DMS79 (cell line): ENCODE measurements at regions not wholly inside any gene's neighbourhood (a gene's known extent, or its start where the extent isn't known, plus 50 kb on each side); places are given as distances from the start of the nearest gene placed in this dataset.
A peak's percentile ranks its signal among the peaks of the same experiment; 100 is the strongest.
"Not testable (repeated sequence)": the region's sequence is repeated elsewhere in the genome, so short reads cannot be mapped to it uniquely, and the experiment has no call there.

Experiments
- DNase-seq: peaks from one replicate; lab custom pipeline; 2025; lab: John Stamatoyannopoulos, UW

DNA sequence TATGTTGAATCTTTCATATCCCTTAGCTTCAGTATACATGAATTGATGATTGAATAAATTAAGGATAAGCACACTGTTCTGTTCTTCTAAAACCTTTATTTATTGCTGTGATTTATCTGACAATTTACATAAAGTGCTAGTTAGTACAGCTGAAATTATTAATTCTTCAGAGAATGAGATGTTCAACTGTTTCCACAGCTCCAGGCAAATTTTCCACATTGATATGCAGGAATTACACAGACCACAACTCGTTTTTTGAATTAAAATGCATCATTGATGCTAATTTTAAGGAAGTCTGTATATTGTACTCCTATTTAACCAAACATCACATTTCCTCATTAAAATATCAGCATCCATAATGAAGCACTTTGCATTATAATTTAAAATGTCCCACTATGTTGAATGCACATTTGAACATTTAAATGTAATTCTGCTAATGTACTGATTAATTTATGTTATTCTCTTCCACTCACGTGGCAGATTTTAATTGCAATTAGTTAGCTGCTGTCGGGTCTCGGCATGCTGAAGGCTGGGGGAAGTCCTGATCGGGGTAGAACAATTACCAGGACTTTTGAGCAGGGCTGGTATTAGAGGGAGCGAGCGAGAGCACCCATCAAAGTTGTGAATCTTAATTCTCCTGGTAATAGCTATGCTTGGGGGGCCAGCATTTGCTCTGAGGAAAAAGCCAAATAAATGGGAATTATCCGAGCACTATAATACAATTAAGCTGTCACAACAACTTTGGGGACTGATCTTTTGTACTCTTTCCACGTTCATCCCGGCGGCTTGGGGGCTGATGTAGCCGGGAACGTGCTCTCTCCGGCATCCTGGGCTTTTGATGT, 136.7 kb upstream of the TMTC4 start:
- no peak for DNase-seq

- no peak for DNase-seq
Observed at GRCh38 chr13:100810481-100810880, 135.9 kb upstream of the TMTC4 start.

DNA sequence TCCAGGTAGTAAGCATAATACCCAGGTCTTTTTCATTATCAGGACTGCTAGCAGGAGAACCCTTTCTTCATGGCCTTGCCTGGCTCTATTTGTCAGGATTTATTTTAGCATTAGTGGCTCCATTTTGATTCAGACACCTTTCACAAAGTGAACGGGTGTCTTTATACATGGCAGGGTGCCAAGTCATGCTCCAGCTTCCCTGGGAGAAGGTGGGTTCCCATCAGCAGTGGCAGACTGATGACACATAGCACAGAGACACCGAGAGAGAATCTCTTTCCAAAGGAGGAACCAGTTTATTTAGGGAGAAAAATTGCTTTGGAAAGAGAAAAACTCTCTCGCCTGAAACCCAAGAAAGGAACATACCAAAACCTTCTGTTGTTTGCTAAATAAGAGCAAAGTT, 135.3 kb upstream of the TMTC4 start:
- DNase-seq: no peak

DNA sequence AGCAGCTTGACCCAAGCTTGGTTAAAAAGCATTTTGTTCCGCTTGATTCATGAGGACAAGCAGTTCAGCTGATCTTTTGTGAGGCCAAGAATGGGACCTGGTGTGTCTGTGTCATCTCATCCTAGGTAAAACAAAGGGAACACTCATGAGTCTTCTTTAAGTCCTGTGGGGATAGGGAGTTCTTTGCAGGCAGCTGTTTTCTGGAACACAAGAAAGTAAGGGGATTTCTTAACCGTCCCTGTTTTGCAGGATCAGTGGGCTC, 134.5 kb upstream of the TMTC4 start:
- DNase-seq: no peak

GRCh38 chr13:100808330-100809128, 133.9 kb upstream of the TMTC4 start:
- DNase-seq: no peak

GRCh38 chr13:100803091-100803490, 128.5 kb upstream of the TMTC4 start:
- DNase-seq: no peak

GRCh38 chr13:100800283-100800875, 125.8 kb upstream of the TMTC4 start:
- DNase-seq: no peak

DNA sequence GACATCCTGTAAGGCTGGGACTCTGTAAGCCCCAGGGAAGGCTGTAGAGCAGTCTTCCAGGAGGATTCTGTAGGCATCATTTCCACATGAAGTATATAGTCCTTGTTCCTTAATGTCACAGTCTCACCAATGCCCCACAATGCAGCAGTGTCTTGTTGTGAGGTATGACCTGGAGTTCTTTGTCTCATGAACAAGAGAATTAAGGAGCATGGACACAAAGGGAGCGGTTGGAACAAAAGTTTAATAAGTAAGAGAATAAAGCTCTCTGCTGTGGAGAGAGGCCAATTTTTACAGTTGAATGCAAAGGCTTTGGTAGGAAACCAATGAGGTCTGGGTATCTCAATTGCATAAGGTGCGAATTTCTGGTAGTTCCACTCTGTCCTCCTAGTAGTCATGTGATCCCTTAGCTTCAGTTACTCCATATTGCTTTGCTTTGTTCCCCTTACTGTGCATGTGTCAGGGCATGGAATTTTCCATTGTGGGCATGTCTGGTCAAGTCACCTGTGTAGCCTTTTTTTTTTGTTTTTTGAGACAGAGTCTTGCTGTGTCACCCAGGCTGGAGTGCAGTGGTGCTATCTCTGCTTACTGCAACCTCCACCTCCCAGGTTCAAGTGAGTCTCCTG, 124.3 kb upstream of the TMTC4 start:
- DNase-seq: no peak

GRCh38 chr13:100797921-100798320, 123.3 kb upstream of the TMTC4 start:
- no peak for DNase-seq

- DNase-seq: no peak
Observed at GRCh38 chr13:100796463-100796862, 121.9 kb upstream of the TMTC4 start.

DNA sequence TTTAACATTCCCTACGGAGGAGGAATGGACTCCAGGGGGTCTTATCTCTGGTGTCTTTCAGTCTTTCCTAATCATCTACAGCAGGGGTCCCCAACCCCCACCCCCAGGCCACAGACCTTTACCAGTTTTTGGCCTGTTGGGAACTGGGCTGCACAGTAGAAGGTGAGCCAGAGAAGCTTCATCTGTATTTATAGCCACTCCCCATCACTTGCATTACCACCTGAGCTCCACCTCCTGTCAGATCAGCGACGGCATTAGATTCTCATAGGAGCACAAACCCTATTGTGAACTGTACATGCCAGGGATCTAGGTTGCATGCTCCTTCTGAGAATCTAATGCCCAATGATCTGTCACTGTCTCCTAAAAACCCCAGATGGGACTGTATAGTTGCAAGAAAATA, 120.0 kb upstream of the TMTC4 start:
- no peak for DNase-seq

- no peak for DNase-seq
Observed at GRCh38 chr13:100790405-100790804, 115.8 kb upstream of the TMTC4 start.

- DNase-seq: peak; percentile 46
Observed at GRCh38 chr13:100789968-100790367, 115.4 kb upstream of the TMTC4 start.

GRCh38 chr13:100789481-100789880, 114.9 kb upstream of the TMTC4 start:
- DNase-seq: peak; percentile 100

- DNase-seq: peak; percentile 50
Observed at GRCh38 chr13:100789025-100789424, 114.4 kb upstream of the TMTC4 start.

DNA sequence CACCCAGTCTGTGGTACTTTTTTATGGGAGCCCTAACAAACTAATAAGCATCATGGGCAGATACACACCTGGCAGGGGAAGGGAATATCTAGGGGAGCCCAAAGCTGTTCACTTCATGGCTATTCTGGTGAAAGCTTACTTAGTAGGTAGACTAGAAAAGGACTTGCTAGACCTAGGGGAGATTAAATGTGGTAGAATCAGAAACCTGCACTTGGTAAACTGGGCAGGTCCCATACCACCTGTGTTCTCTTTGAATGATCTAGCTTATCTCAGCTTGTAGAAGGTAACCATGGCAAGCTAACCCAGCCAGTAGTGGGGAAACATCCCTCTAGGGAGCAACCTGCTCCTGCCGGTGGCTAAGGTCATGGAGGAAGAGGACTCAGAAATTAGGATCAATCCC, 113.9 kb upstream of the TMTC4 start:
- DNase-seq: no peak

DNA sequence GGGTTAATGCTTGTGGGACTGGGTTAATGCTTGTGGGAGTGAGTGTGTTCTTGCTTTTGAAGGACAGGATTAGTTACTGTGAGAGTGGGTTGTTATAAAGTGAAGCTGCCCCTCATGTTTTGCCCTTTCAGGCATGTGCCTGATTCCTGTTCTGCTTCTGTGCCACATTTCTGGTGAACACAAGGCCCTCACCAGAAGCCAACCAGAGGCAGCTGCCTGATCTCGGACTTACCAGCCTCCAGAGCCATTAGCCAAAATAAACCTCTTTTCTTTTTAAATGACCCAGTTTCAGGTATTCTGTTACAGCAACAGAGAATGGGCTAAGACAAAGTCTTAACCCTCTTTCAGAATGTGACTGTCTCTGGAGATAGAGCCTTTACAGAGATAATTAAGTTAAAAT, 113.3 kb upstream of the TMTC4 start:
- DNase-seq: no peak

DNA sequence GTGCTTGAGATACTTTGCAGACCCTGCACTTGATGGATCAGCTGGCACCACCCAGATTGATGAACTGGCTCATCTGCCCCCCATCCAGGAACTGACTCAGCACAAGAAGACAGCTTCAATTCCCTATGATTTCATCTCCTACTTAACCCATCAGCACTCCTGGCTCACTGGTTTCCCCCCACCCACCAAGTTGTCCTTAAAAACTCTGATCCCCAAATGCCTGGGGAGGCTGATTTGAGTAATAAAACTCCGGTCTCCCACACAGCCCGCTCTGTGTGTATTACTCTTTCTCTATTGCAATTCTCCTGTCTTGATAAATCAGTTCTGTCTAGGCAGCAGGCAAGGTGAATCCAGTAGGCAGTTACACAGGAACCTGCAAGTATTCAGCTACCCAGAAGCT, 102.1 kb upstream of the TMTC4 start:
- DNase-seq: not testable (repeated sequence)

DNA sequence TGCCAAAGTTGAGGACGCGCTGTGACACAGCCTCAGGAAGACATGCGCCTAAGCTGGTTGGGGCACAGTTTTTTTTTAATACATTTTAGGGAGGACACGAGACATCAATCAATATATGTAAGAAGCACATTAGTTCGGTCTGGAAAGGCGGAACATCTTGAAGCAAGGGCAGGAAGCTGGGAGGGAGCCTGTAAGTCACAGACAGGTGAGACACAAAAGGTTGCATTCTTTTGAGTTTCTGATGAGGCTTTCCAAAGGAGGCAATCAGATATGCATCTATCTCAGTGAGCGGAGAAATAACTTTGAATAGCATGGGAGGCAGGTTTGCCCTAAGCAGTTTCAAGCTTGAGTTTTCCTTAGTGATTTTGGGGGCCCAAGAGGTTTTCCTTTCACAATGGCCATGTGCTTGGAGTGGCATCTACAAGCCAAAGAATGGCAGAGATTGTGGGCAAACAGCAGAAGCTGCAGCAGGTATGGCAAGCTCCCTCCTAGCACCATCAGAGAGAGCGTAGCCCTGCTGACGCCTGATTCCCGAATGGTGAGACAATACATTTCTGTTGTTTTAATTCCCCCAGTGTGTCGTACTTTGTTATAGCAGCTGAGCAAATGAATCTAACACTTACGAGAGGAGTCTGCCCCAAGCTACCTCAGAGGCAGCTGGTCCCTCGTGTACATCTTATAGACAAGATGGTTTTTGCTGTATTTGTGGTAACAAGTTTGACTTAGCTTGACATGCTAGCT, 99.5 kb upstream of the TMTC4 start:
- DNase-seq: no peak

DNA sequence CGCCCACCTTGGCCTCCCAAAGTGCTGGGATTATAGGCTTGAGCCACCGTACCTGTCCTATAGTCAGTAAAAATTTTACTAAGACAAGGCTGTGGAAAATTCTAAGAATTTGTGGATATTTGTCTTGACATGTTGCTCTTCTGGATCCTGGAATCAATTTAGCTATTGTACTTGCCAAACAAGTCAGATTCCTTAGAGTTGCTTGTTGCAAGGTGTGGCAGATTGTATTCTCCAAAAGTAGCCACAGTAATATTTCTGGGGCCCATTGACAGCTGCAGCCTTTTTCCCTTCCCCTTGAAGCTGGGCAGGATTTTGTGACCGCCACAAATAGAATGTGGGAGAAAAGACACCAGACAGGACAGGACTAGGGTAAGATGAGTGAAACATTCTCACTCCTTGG, 98.8 kb upstream of the TMTC4 start:
- no peak for DNase-seq

GRCh38 chr13:100767192-100767591, 92.6 kb upstream of the TMTC4 start:
- DNase-seq: no peak

GRCh38 chr13:100766570-100766969, 92.0 kb upstream of the TMTC4 start:
- DNase-seq: not testable (repeated sequence)
